ENCODE measurements at regions not wholly inside any gene's neighbourhood (a gene's known extent, or its start where the extent isn't known, plus 50 kb on each side); places are given as distances from the start of the nearest gene placed in this dataset.

GRCh38 chr10:25678220-25678619 is 255.8 kb upstream of the MYO3A start:
- no peak overlapping the region for H3K4me3 ChIP-seq (ENCODE audit: low read length)
- no peaks in the 10 kb centered on the region for H3K27me3 ChIP-seq (ENCODE audit: control insufficient read depth, insufficient read depth, low read length)
- Mint-ChIP-seq H3K27me3 (ENCODE audit: low read depth in 2 of 2) (no peaks in the 10 kb centered on the region), H3K36me3 (no peaks in the 10 kb centered on the region), H3K9me3 (no peaks in the 10 kb centered on the region), H3K4me3 (no peak overlapping the region), H3K27ac (no peak overlapping the region), H3K4me1 (no peaks in the 10 kb centered on the region)
- no peaks in the 10 kb centered on the region for H3K4me1 ChIP-seq (ENCODE audit: control insufficient read depth, insufficient read depth, low read length)
- peaks cover 4% of the 10 kb centered on the region for H3K9me3 ChIP-seq (ENCODE audit: control insufficient read depth, insufficient read depth, low read length)
- no peak overlapping the region for H3K27ac ChIP-seq (ENCODE audit: low read length)
- DNase-seq, result no peak
- intact Hi-C loops (cut with micrococcal nuclease), result no loop called here
- no peak for ATAC-seq
- no peaks in the 10 kb centered on the region for H3K36me3 ChIP-seq (ENCODE audit: control insufficient read depth, insufficient read depth, low read length)
- TF ChIP-seq, protein P1, sequence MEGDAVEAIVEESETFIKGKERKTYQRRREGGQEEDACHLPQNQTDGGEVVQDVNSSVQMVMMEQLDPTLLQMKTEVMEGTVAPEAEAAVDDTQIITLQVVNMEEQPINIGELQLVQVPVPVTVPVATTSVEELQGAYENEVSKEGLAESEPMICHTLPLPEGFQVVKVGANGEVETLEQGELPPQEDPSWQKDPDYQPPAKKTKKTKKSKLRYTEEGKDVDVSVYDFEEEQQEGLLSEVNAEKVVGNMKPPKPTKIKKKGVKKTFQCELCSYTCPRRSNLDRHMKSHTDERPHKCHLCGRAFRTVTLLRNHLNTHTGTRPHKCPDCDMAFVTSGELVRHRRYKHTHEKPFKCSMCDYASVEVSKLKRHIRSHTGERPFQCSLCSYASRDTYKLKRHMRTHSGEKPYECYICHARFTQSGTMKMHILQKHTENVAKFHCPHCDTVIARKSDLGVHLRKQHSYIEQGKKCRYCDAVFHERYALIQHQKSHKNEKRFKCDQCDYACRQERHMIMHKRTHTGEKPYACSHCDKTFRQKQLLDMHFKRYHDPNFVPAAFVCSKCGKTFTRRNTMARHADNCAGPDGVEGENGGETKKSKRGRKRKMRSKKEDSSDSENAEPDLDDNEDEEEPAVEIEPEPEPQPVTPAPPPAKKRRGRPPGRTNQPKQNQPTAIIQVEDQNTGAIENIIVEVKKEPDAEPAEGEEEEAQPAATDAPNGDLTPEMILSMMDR (IDR thresholded peaks at IDR 0.05), result no peak

GRCh38 chr10:25678666-25679065 is 255.4 kb upstream of the MYO3A start:
- Histone ChIP-seq H3K36me3 (ENCODE audit: control insufficient read depth, insufficient read depth, low read length) (no peaks in the 10 kb centered on the region), H3K27me3 (ENCODE audit: control insufficient read depth, insufficient read depth, low read length) (no peaks in the 10 kb centered on the region), H3K4me3 (ENCODE audit: low read length) (no peak overlapping the region), H3K4me1 (ENCODE audit: control insufficient read depth, insufficient read depth, low read length) (no peaks in the 10 kb centered on the region), H3K27ac (ENCODE audit: low read length) (no peak overlapping the region), H3K9me3 (ENCODE audit: control insufficient read depth, insufficient read depth, low read length) (peaks cover 3% of the 10 kb centered on the region)
- TF ChIP-seq, protein P1 (IDR thresholded peaks at IDR 0.05), result no peak
- no peaks in the 10 kb centered on the region for H3K4me1 Mint-ChIP-seq
- H3K4me3 Mint-ChIP-seq, result no peak overlapping the region
- 83% methylated on average over 2 of the region's 2 CpGs for WGBS (ENCODE audit: insufficient coverage)
- intact Hi-C loops (cut with micrococcal nuclease), result no loop called here
- H3K9me3 Mint-ChIP-seq, result no peaks in the 10 kb centered on the region
- no peaks in the 10 kb centered on the region for H3K36me3 Mint-ChIP-seq
- H3K27me3 Mint-ChIP-seq (ENCODE audit: low read depth in 2 of 2), result no peaks in the 10 kb centered on the region
- DNase-seq, result no peak
- no peak for ATAC-seq
- H3K27ac Mint-ChIP-seq, result no peak overlapping the region

GRCh38 chr10:25682203-25682851 is 251.7 kb upstream of the MYO3A start:
- no peak overlapping the region for H3K27ac Mint-ChIP-seq
- no peaks in the 10 kb centered on the region for H3K27me3 Mint-ChIP-seq (ENCODE audit: low read depth in 2 of 2)
- H3K9me3 Mint-ChIP-seq, result no peaks in the 10 kb centered on the region
- no peak overlapping the region for H3K27ac ChIP-seq (ENCODE audit: low read length)
- no peak overlapping the region for H3K4me3 ChIP-seq (ENCODE audit: low read length)
- no peaks in the 10 kb centered on the region for H3K4me1 Mint-ChIP-seq
- intact Hi-C loops (cut with micrococcal nuclease), result no loop called here
- DNase-seq, result no peak
- no peak for ATAC-seq
- H3K36me3 Mint-ChIP-seq, result no peaks in the 10 kb centered on the region
- no peaks in the 10 kb centered on the region for H3K4me1 ChIP-seq (ENCODE audit: control insufficient read depth, insufficient read depth, low read length)
- H3K9me3 ChIP-seq (ENCODE audit: control insufficient read depth, insufficient read depth, low read length), result no peaks in the 10 kb centered on the region
- H3K27me3 ChIP-seq (ENCODE audit: control insufficient read depth, insufficient read depth, low read length), result no peaks in the 10 kb centered on the region
- no peaks in the 10 kb centered on the region for H3K36me3 ChIP-seq (ENCODE audit: control insufficient read depth, insufficient read depth, low read length)
- H3K4me3 Mint-ChIP-seq, result no peak overlapping the region
- TF ChIP-seq, protein P1 (IDR thresholded peaks at IDR 0.05), result no peak
- 84% methylated on average over 9 of the region's 9 CpGs for WGBS (ENCODE audit: insufficient coverage)

DNA sequence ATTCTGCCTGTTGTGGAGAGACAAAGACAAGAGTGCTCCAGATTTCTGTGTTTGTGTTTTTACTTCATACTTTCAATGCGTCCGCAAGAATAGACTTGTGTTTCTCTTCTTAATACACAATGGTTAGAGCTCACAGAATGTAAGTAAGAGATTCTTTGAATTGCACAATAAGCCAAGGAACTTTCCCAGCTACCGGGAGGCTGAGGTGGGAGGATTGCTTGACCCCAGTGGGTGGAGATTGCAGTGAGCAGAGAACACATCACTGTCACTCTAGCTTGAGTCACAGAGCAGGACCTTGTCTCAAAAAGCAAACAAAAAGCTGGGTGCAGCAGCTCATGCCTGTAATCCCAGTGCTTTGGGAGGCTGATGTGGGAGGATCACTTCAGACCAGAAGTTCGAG is 250.7 kb upstream of the MYO3A start:
- no peak for ATAC-seq
- Histone ChIP-seq H3K9me3 (ENCODE audit: control insufficient read depth, insufficient read depth, low read length) (no peaks in the 10 kb centered on the region), H3K4me1 (ENCODE audit: control insufficient read depth, insufficient read depth, low read length) (no peaks in the 10 kb centered on the region), H3K36me3 (ENCODE audit: control insufficient read depth, insufficient read depth, low read length) (no peaks in the 10 kb centered on the region), H3K27me3 (ENCODE audit: control insufficient read depth, insufficient read depth, low read length) (no peaks in the 10 kb centered on the region), H3K4me3 (ENCODE audit: low read length) (no peak overlapping the region), H3K27ac (ENCODE audit: low read length) (no peak overlapping the region)
- H3K9me3 Mint-ChIP-seq, result no peaks in the 10 kb centered on the region
- no peaks in the 10 kb centered on the region for H3K36me3 Mint-ChIP-seq
- H3K4me3 Mint-ChIP-seq, result no peak overlapping the region
- WGBS (ENCODE audit: insufficient coverage), result 85% methylated on average over 4 of the region's 4 CpGs
- intact Hi-C loops (cut with micrococcal nuclease), result no loop called here
- no peak for DNase-seq
- H3K27ac Mint-ChIP-seq, result no peak overlapping the region
- TF ChIP-seq, protein P1 (IDR thresholded peaks at IDR 0.05), result no peak
- H3K4me1 Mint-ChIP-seq, result no peaks in the 10 kb centered on the region
- no peaks in the 10 kb centered on the region for H3K27me3 Mint-ChIP-seq (ENCODE audit: low read depth in 2 of 2)

Measured in natural killer cell (primary cell).